PC-9 (cell line): ENCODE measurements at regions not wholly inside any gene's neighbourhood (a gene's known extent, or its start where the extent isn't known, plus 50 kb on each side); places are given as distances from the start of the nearest gene placed in this dataset.

Experiments
- BruUV-seq: library from RNA; stranded (reverse); fragments of 400-500 nt; replicated peaks from 2 replicates; lab custom pipeline; 2021; lab: Mats Ljungman, UMichigan
- CTCF ChIA-PET: fragments of 300-600 bp; sonication (Branson Sonifier 250); formaldehyde crosslinking; loops from one replicate; lab custom pipeline; 2022; ENCODE audit warnings: antibody characterized with exemption; lab: Charles Lee
- POLR2A ChIA-PET: fragments of 300-600 bp; sonication (Branson Sonifier 250); formaldehyde crosslinking; loops from one replicate; lab custom pipeline; 2022; ENCODE audit warnings: antibody characterized with exemption; ENCODE audit not compliant: unreplicated experiment; lab: Charles Lee
- DNase-seq, 2 experiments: peaks; one replicate each; pipeline versions ENCODE4 v3.0.0 to v3.0.0-alpha.2; 2015 to 2022; ENCODE audit warnings: mixed read lengths in 1 of 2
- H2AFZ ChIP-seq: fragments of 200-600 bp; sonication (generic); 2 replicates; pipeline ENCODE4 v1.8.1; 2017; ENCODE audit warnings: antibody characterized with exemption
- H3F3A ChIP-seq: fragments of 200-600 bp; sonication (generic); 2 replicates; pipeline ENCODE4 v1.8.1; 2017; ENCODE audit warnings: antibody characterized with exemption, mild to moderate bottlenecking, low read depth; ENCODE audit not compliant: insufficient read depth
- H3K27ac ChIP-seq: fragments of 200-600 bp; sonication (generic); 2 replicates; pipeline ENCODE4 v1.6.1; 2016; ENCODE audit warnings: mixed run types
- H3K27me3 ChIP-seq: fragments of 200-600 bp; sonication (generic); 2 replicates; pipeline ENCODE4 v1.6.1; 2016; ENCODE audit warnings: low read depth, mixed run types; ENCODE audit not compliant: insufficient read depth
- H3K36me3 ChIP-seq: fragments of 200-600 bp; sonication (generic); 2 replicates; pipeline ENCODE4 v1.6.1; 2016; ENCODE audit warnings: low read depth, mixed run types
- H3K4me1 ChIP-seq: fragments of 200-600 bp; sonication (generic); replicated peaks from 2 replicates; pipeline ENCODE4 v1.6.1; 2016; ENCODE audit warnings: mixed run types; ENCODE audit not compliant: insufficient read depth
- H3K4me2 ChIP-seq: fragments of 200-600 bp; sonication (generic); 2 replicates; pipeline ENCODE4 v1.6.1; 2017; ENCODE audit warnings: mixed run types
- H3K4me3 ChIP-seq: fragments of 200-600 bp; sonication (generic); 2 replicates; pipeline ENCODE4 v1.6.1; 2016; ENCODE audit warnings: mixed run types
- H3K79me2 ChIP-seq: fragments of 200-600 bp; sonication (generic); 2 replicates; pipeline ENCODE4 v1.6.1; 2017; ENCODE audit warnings: low read depth, mixed run types
- H3K9me2 ChIP-seq: fragments of 200-600 bp; sonication (generic); 2 replicates; pipeline ENCODE4 v1.8.1; 2017; ENCODE audit warnings: mild to moderate bottlenecking; ENCODE audit not compliant: insufficient read depth
- H3K9me3 ChIP-seq: fragments of 200-600 bp; sonication (generic); 2 replicates; pipeline ENCODE4 v1.8.1; 2016; ENCODE audit warnings: low read depth; ENCODE audit not compliant: insufficient read depth
- H4K20me1 ChIP-seq: fragments of 200-600 bp; sonication (generic); 2 replicates; pipeline ENCODE4 v1.8.1; 2017; ENCODE audit not compliant: insufficient read depth
- CTCF ChIP-seq: fragments of 200-600 bp; sonication (generic); conservative IDR thresholded peaks from 2 replicates; pipeline ENCODE4 v1.6.1; 2017; ENCODE audit warnings: mixed run types, antibody characterized with exemption, mild to moderate bottlenecking, moderate library complexity
- EZH2 ChIP-seq: fragments of 200-600 bp; sonication (generic); IDR thresholded peaks from 2 replicates; pipeline ENCODE4 v1.8.0; 2017; ENCODE audit warnings: antibody characterized with exemption, low read depth
- intact Hi-C: fragments of 100-400 bp; cut with micrococcal nuclease; formaldehyde crosslinking; loops from one replicate; pipeline ENCODE4 v1.10.0; 2022; ENCODE audit not compliant: unreplicated experiment

DNA sequence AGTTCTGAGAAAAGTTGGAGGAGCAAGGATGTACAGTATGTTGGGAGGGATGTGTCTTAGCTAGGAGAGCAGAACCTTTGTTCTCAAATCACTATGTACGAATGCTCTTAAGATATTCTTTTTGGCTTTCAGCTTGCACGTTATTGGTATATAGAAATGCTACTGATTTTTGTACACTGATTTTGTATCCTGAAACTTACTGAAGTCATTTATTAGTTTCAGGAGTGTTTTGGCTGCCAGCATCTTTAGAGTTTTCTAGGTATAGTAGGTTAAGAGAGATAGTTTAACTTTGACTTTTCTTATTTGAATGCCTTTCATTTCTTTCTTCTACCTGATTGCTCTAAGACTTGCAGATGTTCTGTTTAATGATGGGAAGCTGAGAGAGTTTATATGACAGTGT lies 442.8 kb upstream of the FBXO33 start:
- no peaks in the 10 kb centered on the region for H3K9me3 ChIP-seq
- H4K20me1 ChIP-seq, result no peaks in the 10 kb centered on the region; the same call in 1 of the 2 replicates
- H2AFZ ChIP-seq, result no peak overlapping the region
- no peaks in the 10 kb centered on the region for H3K79me2 ChIP-seq
- H3K4me2 ChIP-seq, result no peak overlapping the region
- no peaks in the 10 kb centered on the region for H3F3A ChIP-seq
- TF ChIP-seq CTCF, result no peak
- TF ChIP-seq EZH2, result no peak
- ChIA-PET POLR2A (no interaction called here), CTCF (no interaction called here)
- no peak for DNase-seq
- intact Hi-C loops, result no loop called here
- no peaks in the 10 kb centered on the region for H3K9me2 ChIP-seq
- H3K4me1 ChIP-seq, result no peaks in the 10 kb centered on the region; the same call in 1 of the 2 replicates
- H3K27me3 ChIP-seq, result no peaks in the 10 kb centered on the region
- H3K27ac ChIP-seq, result no peak overlapping the region
- no peaks in the 10 kb centered on the region for H3K36me3 ChIP-seq
- no peak overlapping the region for H3K4me3 ChIP-seq
- no TSS peak for BruUV-seq

- H3K9me2 ChIP-seq, result no peaks in the 10 kb centered on the region
- H3K4me1 ChIP-seq, result no peaks in the 10 kb centered on the region; the same call in 1 of the 2 replicates
- no peaks in the 10 kb centered on the region for H3K79me2 ChIP-seq
- no peaks in the 10 kb centered on the region for H3K36me3 ChIP-seq
- H3F3A ChIP-seq, result no peaks in the 10 kb centered on the region
- H3K4me2 ChIP-seq, result no peak overlapping the region
- no peaks in the 10 kb centered on the region for H4K20me1 ChIP-seq
- H3K9me3 ChIP-seq, result no peaks in the 10 kb centered on the region
- no peak overlapping the region for H3K4me3 ChIP-seq
- no peak for TF ChIP-seq CTCF
- no peak for TF ChIP-seq EZH2
- intact Hi-C loops, result no loop called here
- DNase-seq, result peak in 1 of 2 experiments; percentile 0
- H3K27ac ChIP-seq, result no peak overlapping the region
- BruUV-seq, result no TSS peak
- no peaks in the 10 kb centered on the region for H3K27me3 ChIP-seq
- POLR2A ChIA-PET, result no interaction called here
- no peak overlapping the region for H2AFZ ChIP-seq
- CTCF ChIA-PET, result no interaction called here
These were observed 441.6 kb upstream of the FBXO33 start for GRCh38 chr14:39873791-39874190.

DNA sequence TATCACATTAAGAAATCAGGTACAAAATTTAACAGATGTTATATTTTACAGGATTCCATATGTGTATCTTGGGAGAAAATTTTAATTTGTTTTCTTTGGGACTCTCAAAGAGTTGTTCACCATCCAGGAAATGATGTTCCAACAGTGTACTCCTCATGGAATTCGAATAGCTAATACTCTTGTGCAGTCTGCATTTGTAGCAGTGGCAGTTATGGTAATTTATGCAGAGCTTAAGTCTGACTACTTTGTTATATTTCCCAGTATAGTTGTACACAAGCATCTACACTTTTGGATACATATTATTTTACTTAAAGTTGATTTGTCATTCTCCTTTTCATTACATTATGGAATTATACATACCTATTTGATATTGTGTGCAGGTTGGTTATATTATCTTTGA lies 436.7 kb upstream of the FBXO33 start:
- BruUV-seq, result no TSS peak
- H3K4me2 ChIP-seq, result no peak overlapping the region
- H4K20me1 ChIP-seq, result no peaks in the 10 kb centered on the region
- no peak for TF ChIP-seq CTCF
- TF ChIP-seq EZH2, result no peak
- no peaks in the 10 kb centered on the region for H3K9me3 ChIP-seq
- H3K4me1 ChIP-seq, result no peaks in the 10 kb centered on the region; the same call in 1 of the 2 replicates
- no peaks in the 10 kb centered on the region for H3K9me2 ChIP-seq
- no peaks in the 10 kb centered on the region for H3K79me2 ChIP-seq
- H3F3A ChIP-seq, result no peaks in the 10 kb centered on the region
- intact Hi-C loops, result no loop called here
- H3K27ac ChIP-seq, result no peak overlapping the region
- no peak for DNase-seq
- no peak overlapping the region for H2AFZ ChIP-seq
- no peaks in the 10 kb centered on the region for H3K27me3 ChIP-seq
- H3K36me3 ChIP-seq, result no peaks in the 10 kb centered on the region
- ChIA-PET POLR2A (no interaction called here), CTCF (no interaction called here)
- no peak overlapping the region for H3K4me3 ChIP-seq
